Stimulated activated CD4-positive, alpha-beta T cell treated with anti-CD3 and anti-CD28 coated beads, Interleukin-2, amount 100 ng/mL, for 48 hours (primary cell): ENCODE measurements at regions not wholly inside any gene's neighbourhood (a gene's known extent, or its start where the extent isn't known, plus 50 kb on each side); places are given as distances from the start of the nearest gene placed in this dataset.

Experiments
- DNase-seq, 2 donors: peaks; one replicate each; pipeline ENCODE4 v3.0.0-alpha.2; 2020

DNA sequence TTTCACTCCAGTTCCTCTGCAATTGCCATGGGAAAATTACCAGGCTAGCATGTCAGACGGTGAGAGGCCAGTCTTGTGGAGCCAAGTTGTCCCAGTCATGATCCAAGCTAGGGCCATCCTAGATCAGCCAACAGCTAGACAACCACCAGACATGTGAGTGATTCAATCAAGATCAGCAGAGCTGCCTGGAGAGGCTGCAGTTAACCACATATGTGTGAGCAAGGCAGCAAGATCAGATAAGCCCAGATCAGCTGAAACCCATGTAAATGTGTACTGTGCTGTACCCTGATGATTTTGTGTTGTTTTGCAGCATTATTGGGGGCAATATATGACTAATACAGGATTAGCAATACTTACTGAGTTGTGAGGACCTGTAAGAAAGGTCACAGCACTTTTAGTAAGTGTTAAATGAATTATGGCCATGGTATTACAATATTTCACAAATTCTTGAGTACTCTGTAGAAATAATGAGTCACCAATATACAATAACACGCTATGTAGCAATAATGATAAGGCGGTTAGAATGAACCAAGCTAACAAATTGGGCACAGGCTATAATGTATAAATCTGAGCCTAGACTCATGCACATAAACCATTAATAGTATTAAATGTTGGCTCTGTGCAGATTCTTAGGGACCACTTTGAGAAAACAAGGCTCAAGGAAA is 91.4 kb downstream of the SUDS3 start:
- no peak for DNase-seq

DNA sequence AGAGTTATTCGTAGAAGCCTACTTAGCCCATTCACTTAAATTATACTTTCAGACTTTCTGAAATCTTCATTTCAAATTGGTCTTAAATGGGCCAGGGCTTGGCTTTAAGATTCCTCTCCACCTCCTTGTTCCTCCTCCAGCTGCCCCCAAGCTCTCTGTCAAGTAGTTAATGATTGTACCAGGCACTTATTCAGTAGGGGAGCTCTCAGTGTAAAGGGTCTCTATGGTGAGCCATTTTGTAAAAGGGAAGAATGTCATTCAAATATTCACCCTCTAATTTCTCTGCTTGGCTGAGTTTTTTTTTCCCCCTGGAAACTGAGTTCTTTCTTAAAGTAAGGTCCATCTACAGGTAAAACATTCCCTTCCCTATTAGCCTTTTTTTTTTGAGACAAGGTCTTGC is 96.6 kb downstream of the SUDS3 start:
- DNase-seq, result no peak

DNA sequence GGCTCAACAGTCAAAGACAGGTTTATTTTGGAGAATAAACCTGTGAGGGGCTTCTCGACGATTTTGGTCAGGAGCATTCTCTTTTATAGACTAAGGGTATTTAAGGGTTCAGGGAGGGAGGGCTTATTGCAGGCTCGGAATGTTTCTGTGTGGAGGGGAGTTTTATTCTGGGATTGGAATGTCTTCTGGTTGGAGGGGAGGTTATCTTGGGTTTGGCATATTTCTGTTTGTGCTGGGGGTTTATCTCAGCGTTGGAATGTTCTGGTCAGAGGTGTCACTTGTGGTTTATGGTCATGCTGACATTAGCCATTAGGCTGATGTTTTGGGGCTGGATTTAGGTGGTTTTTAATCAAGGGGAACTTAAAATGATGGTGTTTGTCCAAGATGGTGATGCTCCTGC is 103.9 kb downstream of the SUDS3 start:
- DNase-seq, result no peak

GRCh38 chr12:118488034-118488433 is 111.7 kb downstream of the SUDS3 start:
- DNase-seq, result no peak

DNA sequence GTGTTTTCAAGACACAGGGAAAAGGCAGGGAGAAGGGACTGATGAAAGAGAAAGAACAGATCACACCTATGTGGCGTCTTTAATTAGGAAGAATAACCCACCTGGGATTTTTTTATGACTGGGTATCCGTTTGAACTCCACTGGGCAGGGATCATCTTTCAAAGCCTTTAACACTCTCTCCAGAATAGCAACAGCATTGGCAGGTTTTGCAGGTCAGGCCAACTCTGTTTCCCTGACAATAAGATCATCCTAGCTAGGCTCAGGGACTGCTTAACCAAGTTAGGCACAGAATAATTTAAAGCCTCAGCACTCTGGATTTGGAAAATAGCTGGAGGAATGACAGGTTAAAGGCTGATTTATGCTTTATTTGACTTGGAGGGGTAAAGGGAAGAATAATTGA is 117.6 kb downstream of the SUDS3 start:
- DNase-seq, result no peak

DNA sequence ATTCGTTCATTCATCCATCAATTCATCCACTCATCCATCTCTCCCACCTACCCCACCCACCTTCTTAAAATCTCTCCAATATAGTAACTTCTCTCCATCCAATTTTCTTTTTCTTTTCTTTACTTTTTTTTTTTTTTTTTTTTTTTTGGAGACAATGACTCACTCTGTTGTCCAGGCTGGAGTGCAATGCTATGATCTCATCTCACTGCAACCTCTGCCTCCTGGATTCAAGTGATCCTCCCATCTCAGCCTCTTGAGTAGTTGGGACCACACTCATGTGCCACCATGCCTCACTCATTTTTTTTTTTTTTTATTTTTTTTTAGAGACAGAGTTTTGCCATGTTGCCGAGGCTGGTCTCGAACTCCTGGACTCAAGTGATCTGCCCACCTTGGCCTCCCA is 118.4 kb downstream of the SUDS3 start:
- no peak for DNase-seq

GRCh38 chr12:118495296-118495695 is 118.9 kb downstream of the SUDS3 start:
- no peak for DNase-seq

DNA sequence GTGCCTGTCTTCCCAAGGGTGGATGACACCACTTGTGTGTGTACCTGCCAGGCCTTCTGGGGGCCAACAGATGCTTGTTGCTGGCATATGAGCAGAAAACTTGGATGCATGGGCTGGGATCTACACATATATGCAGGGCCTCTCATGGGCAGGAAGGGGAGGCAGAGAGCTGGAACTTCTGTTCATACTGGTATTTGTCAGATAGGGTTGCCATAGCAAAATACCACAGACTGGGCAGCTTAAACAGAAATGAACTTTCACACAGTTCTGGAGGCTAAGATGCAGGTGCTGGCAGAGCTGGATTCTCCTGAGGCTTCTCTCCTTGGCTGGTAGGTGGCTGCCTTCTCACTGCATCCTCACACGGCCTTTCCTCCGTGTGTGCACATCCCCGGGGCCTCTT is 121.8 kb downstream of the SUDS3 start:
- DNase-seq, result no peak

GRCh38 chr12:118500299-118500698 is 123.9 kb downstream of the SUDS3 start:
- no peak for DNase-seq

DNA sequence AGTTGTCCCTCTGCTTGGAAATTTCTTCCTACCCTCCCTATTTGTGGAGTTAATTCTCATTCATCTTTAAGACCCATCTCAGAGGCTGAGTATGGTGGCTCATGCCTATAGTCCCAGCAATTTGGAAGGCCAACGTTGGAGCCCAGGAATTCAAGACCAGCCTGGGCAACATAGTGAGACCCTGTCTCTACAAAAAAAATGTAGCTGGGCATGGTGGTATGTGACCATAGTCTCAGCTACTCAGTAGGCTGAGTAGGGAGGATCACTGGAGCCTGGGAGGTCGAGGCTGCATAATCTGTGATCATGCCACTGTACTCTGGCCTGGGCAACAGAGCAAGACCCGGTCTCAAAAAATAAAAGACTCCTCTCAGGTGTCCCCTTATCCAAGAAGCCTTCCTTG is 125.1 kb downstream of the SUDS3 start:
- DNase-seq, result no peak

DNA sequence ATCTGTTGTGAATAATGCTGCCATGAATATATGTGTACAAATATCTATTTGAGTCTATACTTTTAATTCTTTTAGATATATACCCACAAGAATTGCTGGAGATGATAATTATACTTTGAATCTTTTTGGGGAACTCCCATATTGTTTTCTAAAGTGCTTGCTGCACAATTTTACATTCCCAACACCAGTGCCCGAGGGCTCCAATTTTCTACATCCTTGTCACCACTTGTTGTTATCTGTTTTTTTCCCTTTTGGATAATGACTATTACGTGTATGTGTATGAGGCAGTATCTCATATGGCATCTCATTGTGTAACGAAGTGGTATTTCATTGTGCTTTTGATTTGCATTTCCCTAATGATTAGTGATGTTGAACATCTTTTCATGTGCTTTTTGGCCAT is 127.1 kb downstream of the SUDS3 start:
- no peak for DNase-seq

GRCh38 chr12:118512669-118513068 is 136.3 kb downstream of the SUDS3 start:
- DNase-seq, result no peak

DNA sequence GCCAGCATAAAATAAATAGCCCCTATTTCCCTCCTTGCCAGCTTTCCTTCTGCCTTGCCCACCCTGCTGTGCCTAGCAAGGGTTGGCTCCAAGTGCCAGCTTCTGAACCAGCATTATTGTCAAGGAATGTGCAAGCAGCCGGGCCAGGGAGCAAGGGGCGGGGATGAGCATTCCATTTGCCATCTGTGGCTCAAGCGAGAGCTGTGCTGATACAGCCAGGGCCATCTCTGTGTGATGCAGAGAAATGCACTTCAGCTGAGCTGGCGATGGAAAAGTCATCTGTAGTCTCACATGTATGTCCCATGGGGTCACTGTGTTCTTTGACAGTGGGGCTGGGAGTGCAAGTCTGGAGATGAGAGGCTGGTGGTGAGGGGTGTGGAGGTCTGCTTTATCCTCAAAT is 137.3 kb downstream of the SUDS3 start:
- DNase-seq, result no peak

DNA sequence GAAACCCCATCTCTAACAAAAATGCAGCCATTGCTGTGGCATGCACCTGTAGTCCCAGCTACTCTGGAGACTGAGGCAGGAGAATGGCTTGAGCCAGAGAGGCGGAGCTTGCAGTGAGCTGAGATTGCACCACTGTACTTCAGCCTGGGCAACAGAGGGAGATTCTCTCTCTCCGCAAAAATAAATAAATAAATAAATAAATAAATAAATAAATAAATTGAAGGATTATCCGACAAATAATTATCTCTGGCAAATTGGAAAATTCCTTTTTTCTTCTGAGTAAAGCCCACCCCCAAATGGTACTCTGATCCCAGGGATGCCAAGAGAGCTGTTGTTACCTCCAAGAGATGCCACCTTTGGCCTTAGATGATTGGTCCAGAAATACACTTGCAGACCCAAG is 137.9 kb downstream of the SUDS3 start:
- DNase-seq, result no peak

GRCh38 chr12:118520214-118521035 is 144.1 kb downstream of the SUDS3 start:
- DNase-seq, result no peak

DNA sequence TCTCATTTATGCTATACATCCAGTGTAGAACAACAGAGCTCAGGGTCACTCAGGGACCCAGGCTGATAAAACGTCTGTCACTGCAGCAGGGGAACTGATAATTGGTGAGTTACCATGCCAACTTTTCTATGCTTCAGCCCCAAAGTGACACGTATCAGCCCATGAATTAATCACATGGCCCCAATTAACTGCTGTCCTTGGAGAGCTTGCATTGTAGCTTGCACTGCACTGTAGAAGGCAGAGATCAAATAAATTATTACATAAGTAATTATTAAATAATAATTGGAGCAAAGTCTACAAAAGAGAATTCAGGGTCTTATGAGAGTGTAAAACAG is 144.6 kb downstream of the SUDS3 start:
- no peak for DNase-seq

DNA sequence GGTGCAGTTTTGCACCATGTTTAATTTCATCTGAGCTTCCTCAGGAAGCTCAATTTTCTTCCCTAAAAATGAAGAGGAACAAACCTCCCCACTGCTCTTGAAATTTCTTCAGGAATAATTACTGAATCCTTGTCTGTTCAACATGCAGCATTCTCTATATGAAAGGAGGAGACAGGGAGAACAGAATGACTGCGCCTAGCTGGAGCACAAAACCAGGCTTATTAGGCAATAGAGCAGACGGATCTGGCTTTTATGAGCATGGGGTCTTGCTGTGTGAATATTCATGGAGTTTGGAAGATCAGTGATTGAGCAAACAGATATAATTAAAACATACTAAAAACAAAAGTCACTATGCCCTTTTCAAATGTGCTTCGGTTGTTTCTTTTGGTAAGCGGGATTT is 148.1 kb downstream of the SUDS3 start:
- no peak for DNase-seq

DNA sequence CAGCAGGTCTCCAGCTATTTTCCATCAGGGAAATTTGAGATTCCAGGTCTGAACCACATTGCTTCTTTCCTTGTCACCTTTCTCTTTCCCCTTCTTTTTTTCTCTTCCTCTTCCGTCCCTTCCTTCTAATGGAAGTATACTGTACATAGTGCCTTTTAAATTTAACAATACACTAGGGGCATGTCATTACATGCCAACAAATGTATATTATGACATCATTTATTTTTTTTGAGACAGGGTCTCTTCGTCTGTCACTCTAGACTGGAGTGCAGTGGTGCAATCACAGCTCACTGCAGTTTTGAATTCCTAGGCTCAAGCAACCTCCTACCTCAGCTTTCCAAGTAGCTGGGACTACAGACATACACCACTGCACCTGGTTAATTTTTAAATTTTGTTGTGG is 148.9 kb downstream of the SUDS3 start:
- DNase-seq, result no peak

DNA sequence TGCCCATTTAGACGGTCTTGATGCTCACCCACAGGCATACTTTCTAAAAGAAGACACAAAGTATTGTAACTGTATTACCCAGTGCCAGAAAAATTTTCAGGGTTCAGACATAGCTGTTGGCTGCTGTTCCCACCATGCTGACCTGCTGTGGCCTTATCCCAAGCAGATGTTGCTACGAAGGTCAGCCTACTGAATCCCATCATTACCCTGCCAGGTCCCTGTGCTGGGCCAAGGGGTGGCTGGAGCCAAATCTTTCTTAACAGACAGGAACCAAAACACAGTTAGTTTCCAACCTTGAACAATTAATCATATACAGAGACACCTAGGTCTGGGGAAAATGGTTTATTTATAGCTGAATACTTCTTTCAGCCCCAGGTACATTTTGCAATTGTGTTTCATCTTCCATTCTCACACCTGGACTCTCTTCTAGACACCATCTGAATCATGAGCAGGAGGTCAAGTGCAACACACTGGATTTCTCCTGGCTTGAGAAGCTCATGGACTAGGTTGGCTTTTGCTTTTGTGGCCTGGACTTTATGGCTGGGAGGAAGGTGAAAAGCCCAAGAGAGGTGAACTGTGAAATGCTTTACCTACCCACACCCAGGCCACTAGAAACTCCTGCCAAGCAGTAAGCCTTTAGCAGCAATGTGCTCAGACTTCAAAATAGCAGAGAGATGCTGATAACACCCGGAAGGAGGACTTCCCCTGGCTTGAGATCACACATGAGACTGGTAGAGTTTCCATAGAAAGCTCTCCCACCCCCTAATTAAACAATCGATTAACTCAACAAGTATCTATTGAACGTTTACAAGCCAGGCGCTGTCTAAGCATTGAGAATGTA is 150.1 kb downstream of the SUDS3 start:
- no peak for DNase-seq

- no peak for DNase-seq
Observed at GRCh38 chr12:118527310-118527709, 151.0 kb downstream of the SUDS3 start.

DNA sequence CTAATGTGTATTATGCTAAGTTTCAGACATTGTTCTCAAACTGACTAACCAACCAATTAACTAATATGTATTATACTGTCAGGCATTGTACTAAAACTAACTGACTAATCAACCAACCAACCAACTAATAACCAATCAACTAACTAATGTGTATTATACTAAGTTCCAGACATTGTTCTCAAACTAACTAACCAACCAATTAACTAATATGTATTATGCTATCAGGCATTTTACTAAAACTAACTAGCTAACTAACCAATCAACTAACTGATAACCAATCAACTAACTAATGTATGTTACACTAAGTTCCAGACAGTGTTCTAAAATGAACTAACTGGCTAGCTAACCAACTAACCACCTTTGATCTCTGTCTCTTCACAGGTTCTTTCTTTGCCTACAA is 152.3 kb downstream of the SUDS3 start:
- DNase-seq, result no peak

DNA sequence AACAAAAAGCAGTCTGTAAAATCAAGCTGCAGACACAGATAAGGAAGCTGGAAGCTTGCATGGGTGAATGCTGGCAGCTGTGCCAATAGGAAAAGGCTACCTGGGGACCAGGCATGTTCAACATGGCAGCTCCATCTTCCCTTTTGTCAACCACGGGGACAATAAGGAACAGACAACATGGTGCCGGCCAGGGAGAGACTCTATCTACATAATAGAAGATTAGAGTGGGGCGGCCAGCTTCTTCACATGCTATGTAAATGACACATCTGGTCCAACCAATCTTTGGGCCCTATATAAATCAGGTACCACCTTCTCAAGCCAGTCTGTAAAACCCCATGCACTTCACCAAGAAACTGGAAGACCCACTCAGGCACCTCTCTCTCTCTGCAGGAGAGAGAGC is 157.6 kb downstream of the SUDS3 start:
- DNase-seq, result no peak

DNA sequence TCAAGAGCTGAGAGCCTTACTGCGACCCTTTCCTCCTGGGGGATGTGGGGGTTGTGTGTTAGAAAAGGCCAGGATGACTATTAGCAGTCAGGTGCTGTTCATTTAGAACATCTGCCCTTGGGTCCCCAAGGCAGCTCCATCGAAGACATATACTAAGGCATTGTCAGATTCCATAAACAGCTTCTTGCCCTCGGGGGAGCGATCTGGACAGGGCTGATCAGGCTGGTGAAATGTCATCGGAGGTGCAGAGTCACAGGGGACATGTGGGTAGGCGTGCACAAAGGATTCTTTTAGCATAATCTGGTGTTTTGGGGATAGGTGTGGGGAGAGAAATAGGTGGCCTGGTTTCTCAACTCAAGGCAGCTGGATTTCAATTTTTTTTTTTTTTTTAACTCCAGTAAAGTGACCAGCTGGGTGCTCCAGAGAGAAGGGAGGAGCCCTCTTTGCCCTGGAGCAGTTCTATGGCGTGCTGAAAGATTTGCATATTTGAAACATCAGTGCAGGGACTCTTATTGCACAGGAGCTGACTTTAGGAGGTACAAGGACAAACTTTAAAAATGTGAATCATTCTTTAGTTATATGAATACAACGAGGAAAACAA is 160.1 kb downstream of the SUDS3 start:
- no peak for DNase-seq
